Urinary bladder (tissue), 3 donors: ENCODE measurements at regions not wholly inside any gene's neighbourhood (a gene's known extent, or its start where the extent isn't known, plus 50 kb on each side); places are given as distances from the start of the nearest gene placed in this dataset.

Source experiments
- DNase-seq: peaks from one replicate; pipeline ENCODE4 v3.0.0-alpha.2; 2015; ENCODE audit errors: extremely low spot score
- H3K27ac ChIP-seq: one replicate; pipeline ENCODE4 v1.5.1; 2013; ENCODE audit warnings: low read depth, mild to moderate bottlenecking, moderate library complexity
- H3K36me3 ChIP-seq: one replicate; pipeline ENCODE4 v1.6.1; 2013; ENCODE audit warnings: mild to moderate bottlenecking, moderate library complexity; ENCODE audit not compliant: insufficient read depth
- H3K4me1 ChIP-seq: one replicate; pipeline ENCODE4 v1.6.1; 2013; ENCODE audit warnings: mild to moderate bottlenecking, moderate library complexity; ENCODE audit not compliant: insufficient read depth
- H3K4me3 ChIP-seq: one replicate; pipeline ENCODE4 v1.5.1; 2013; ENCODE audit warnings: low read depth, low read length
- WGBS: extraction: QIAGEN DNeasy Blood & Tissue Kit; methylation state at CpG from one replicate; pipeline ENCODE4 v1.1.7; 2013; 5-methylcytosine and 5-hydroxymethylcytosine counted together
- donor health status: healthy with polysubstance abuse.
- donor health status: healthy.

DNA sequence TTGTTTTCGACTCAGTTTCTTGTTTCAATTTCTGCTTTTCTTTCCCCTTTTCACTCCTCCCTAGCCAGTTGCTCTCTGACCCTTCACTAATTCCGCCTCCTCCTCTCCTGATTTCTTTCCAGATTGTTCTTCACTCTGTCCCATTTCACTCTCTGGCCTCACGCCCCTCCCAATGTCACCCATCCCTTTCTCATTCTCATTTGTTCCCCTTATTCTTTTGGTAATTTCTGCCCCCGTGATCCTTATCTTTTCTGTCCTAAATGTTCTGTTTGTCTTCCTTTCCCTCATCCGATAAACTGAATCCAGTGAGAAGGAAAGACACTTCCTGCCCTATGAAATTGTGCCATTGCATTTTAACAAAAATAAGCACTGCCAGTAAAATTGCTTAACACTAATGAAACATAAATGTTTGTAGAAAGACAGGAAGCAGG lies 94.5 kb upstream of the RASGEF1B start:
- no peak for DNase-seq

DNA sequence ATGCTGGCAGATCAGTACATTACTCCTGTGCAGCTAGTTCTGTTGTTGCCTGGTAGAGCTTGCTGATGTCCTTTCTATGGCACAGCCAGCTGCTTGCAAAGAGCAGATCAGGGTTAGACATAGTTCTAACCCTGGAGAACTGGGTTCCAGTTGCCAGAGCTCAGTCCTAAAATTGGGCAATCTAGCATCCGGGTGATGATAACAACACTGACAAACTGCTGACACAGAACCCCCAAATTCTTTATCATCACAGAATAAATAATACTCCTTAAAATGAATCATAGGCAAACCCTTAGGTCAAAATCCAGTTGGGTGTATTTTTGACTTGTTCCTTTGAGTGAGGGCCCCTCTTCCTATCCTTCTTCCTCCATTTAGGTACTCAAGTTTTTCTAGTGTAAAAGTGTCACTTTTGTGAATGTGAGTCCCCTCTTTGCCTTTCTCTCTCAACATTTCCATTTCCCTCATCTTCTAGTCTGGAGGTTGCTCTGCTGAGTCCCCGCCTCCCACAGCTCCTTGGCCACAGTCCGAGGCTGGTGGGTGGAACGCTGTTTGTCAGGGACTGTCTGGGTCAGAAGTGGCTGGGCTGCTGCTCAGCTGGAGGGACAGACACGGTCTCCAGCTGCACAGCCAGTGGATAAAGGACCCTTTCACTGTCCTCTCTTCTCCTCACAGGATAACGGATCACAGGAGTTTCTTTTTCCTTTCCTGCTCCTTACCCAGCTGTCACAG lies 93.6 kb upstream of the RASGEF1B start:
- 13% methylated on average over 6 of the region's 6 CpGs for WGBS
- H3K4me3 ChIP-seq, result no peak overlapping the region

More for the DNA sequence above, 94.5 kb upstream of the RASGEF1B start:
- no peak overlapping the region for H3K27ac ChIP-seq
- 36% methylated on average over 5 of the region's 5 CpGs for WGBS
- H3K4me1 ChIP-seq, result no peaks in the 10 kb centered on the region
- H3K36me3 ChIP-seq, result no peaks in the 10 kb centered on the region
- H3K4me3 ChIP-seq, result no peak overlapping the region

DNA sequence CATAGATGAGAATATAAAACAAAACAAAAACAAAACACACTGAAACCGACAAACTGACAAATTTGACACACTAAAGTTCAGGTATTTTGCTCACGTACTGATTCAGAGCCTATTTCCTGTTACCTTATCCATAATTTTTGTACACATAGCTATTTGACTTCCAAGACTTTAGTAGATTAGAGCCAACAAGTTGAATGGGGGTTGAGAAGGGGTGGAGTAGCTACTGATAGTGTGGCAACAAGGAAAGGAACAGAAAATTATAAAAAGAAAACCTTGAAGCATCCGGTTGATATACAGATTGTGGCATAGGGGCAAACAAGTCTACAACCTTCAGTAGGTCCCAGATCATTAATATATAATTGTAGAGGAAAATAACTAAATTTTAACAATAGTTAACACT lies 92.3 kb upstream of the RASGEF1B start:
- DNase-seq, result no peak
- Histone ChIP-seq H3K4me1 (no peaks in the 10 kb centered on the region), H3K36me3 (no peaks in the 10 kb centered on the region), H3K27ac (no peak overlapping the region), H3K4me3 (no peak overlapping the region)
- 93% methylated on average over 3 of the region's 3 CpGs for WGBS

More for the DNA sequence above, 93.6 kb upstream of the RASGEF1B start:
- DNase-seq, result peak; percentile 35
- no peaks in the 10 kb centered on the region for H3K4me1 ChIP-seq
- H3K36me3 ChIP-seq, result no peaks in the 10 kb centered on the region
- no peak overlapping the region for H3K27ac ChIP-seq

DNA sequence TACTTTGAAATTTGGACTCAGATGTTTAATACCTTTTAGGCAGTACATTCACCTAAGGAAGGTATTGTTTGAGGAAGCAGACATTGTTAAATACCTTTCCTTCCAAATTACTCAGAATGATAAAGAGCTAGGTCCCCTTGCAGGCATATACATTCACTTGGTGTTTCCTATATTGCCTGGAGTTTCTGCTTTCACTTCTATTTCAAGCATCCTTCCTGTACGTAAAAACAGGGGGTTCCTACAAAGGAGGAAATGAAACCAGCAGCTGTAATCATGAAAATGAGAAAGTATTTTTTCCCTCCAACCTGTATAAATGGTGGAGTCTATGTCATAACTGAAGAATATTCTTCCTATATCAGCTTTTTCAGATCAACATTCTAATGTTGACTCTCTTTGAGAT lies 90.4 kb upstream of the RASGEF1B start:
- no peak overlapping the region for H3K27ac ChIP-seq
- DNase-seq, result no peak
- WGBS, result 80% methylated on average over 1 of the region's 1 CpG
- no peaks in the 10 kb centered on the region for H3K36me3 ChIP-seq
- H3K4me3 ChIP-seq, result no peak overlapping the region
- H3K4me1 ChIP-seq, result no peaks in the 10 kb centered on the region

DNA sequence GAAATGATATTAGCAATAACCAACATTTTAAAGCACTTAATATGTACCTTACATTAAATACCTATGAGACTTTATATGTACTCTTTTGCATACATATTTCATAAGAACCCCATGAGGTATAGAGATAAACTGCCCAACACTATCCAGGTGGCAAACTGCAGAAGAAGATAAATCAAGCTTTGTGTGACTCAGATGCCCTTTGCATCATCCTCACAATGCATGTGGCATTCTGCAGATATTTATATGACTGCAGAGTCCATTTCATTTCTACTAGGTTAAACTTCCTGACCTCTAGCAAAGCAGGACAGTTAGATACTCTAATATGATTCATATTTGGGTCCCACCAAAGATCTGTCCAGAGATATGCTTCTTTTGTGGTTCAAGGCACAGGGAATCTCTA lies 85.6 kb upstream of the RASGEF1B start:
- H3K27ac ChIP-seq, result no peak overlapping the region
- H3K4me3 ChIP-seq, result no peak overlapping the region
- H3K4me1 ChIP-seq, result no peaks in the 10 kb centered on the region
- DNase-seq, result no peak
- H3K36me3 ChIP-seq, result no peaks in the 10 kb centered on the region

DNA sequence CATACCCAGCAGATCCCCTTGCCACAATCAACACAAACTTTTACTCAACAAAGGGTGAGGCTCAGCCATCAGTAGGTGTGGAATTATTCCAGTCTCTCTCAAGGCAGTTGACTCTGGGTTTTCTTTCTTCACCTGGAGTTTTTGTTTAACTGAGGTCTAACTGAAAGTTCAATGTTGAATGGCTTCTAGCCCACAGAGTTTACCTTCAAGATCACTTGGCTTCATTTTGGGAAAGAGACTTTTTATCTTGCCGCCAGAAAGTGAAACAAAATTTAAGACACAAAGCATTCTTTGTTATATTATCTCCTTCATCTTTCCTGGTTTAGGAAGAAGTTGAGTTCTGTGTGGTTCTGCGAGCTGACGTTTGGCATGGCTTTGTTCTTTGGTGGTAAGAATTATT lies 83.8 kb upstream of the RASGEF1B start:
- H3K4me3 ChIP-seq, result no peak overlapping the region
- no peak for DNase-seq
- no peaks in the 10 kb centered on the region for H3K4me1 ChIP-seq
- 46% methylated on average over 3 of the region's 3 CpGs for WGBS
- H3K27ac ChIP-seq, result no peak overlapping the region
- H3K36me3 ChIP-seq, result no peaks in the 10 kb centered on the region

DNA sequence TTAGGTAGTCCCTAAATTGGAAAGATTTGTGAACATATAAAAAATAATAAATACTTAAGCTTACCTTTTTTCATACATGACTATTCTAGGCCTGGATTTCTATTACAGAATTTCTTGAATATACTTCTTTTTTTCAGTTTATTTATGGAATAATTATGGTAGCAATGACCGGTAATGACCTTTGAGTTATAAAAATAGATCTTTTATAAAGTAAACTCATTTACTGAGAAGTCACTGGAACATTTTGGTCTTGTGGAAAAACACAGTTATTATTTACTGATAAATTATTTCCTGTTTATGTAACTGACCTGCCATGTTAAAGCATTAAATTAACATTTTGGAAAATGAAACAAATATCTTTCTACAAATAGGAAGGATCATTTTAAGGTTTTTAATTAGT lies 80.4 kb upstream of the RASGEF1B start:
- H3K27ac ChIP-seq, result no peak overlapping the region
- H3K4me3 ChIP-seq, result no peak overlapping the region
- no peaks in the 10 kb centered on the region for H3K36me3 ChIP-seq
- no peak for DNase-seq
- WGBS, result 68% methylated on average over 1 of the region's 1 CpG
- no peaks in the 10 kb centered on the region for H3K4me1 ChIP-seq

DNA sequence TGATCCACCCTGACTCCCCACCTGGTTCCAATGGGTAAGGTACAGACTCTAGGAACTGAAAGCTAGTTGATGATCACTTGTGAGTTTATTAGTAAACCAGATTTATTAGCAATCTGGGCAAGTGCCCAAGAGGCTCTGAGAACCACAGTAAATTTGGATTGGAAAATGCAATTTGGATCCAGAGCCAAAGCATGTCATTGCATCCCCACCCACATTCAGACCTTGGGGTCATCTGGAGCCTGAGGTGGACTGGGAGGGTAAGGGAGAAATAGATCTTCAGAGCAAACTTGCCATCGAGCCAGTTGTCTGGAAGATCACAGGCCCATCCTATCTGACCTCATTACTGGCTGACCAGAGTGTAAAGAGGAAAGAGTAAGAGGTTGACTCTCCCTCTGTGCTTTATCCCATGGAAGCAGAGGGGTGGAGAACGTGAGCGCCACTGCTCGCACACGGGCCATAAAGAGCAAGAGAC lies 78.7 kb upstream of the RASGEF1B start:
- WGBS, result 65% methylated on average over 5 of the region's 5 CpGs
- Histone ChIP-seq H3K36me3 (no peaks in the 10 kb centered on the region), H3K27ac (no peak overlapping the region), H3K4me1 (no peaks in the 10 kb centered on the region), H3K4me3 (no peak overlapping the region)
- DNase-seq, result no peak

DNA sequence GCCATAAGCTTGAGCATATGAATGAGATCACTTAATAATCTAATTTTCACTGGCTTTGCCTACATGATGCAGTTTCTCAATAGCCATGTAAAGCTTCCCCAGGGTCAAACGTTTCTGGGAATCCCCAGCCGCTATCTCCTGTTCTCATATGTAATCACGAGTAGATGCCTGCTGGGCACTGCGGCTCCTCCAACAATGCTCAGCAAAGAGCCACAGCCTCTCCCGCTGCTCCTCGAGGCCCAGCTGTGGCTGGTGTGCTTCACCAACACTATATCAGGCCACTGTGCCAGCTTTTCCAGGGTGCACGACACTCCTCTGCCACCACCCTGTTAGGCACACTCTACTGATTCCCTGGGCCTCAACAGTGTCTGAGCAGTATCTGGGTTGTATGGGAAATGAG lies 78.3 kb upstream of the RASGEF1B start:
- Histone ChIP-seq H3K27ac (no peak overlapping the region), H3K36me3 (no peaks in the 10 kb centered on the region), H3K4me3 (no peak overlapping the region), H3K4me1 (no peaks in the 10 kb centered on the region)
- 75% methylated on average over 7 of the region's 7 CpGs for WGBS
- DNase-seq, result no peak

DNA sequence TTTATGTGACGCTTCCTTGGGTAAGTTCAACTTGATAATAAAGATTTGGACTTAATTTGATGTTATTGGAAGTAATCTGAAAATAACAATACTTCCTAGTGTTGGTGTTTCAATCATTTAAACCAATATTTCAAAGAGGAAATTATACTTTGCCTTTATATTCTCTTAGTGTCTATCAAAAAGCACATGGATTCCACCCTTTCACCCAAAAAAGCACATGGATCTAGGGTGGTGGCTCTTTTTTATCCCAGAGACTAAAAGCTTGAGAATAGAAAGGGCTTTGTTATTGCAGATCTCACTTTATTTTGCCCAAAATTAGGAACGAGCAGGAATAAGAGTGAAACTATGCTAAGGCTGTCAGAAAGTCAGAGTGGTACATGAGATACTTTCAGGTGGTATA lies 75.1 kb upstream of the RASGEF1B start:
- Histone ChIP-seq H3K4me1 (no peaks in the 10 kb centered on the region), H3K27ac (no peak overlapping the region), H3K4me3 (no peak overlapping the region), H3K36me3 (no peaks in the 10 kb centered on the region)
- 76% methylated on average over 2 of the region's 2 CpGs for whole genome bisulfite sequencing
- no peak for DNase-seq

DNA sequence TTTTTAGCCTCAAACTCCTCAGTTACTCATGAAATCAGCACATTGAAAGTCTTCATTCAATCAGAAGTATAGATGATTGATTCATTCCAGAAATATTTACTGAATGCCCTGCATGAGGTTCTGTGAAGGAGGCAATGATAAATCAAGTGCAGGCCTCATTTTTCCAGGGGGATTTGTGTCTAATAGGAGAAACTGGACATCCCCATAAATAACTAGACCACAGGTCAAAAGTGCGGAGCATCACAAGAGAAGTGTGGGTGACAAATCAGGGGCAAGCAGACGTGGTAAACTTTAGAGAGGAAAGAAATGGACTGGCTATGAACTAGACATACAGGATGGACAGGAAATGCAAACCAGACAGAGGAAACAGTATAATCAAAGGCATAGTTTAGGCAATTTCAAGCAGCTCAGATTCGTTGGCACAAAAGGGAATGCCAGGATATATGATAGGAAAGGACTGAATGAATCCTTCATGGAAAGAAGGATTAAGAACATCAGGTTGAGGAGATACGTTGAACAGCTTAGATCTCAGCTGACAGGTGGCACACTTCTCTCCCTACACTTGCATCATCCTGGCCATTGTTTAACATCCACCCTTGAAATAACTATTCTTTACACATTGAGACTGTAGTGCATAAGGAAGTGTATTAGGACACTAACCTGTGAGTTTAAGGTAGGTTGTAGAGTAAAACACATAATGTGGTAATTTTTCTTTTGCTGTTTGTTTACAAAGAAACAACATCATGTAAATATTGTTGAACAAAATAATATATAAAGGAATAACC lies 69.6 kb upstream of the RASGEF1B start:
- Histone ChIP-seq H3K36me3 (no peaks in the 10 kb centered on the region), H3K4me1 (no peaks in the 10 kb centered on the region), H3K27ac (peak overlapping the region; percentile 29), H3K4me3 (no peak overlapping the region)
- no peak for DNase-seq
- 47% methylated on average over 4 of the region's 4 CpGs for WGBS

DNA sequence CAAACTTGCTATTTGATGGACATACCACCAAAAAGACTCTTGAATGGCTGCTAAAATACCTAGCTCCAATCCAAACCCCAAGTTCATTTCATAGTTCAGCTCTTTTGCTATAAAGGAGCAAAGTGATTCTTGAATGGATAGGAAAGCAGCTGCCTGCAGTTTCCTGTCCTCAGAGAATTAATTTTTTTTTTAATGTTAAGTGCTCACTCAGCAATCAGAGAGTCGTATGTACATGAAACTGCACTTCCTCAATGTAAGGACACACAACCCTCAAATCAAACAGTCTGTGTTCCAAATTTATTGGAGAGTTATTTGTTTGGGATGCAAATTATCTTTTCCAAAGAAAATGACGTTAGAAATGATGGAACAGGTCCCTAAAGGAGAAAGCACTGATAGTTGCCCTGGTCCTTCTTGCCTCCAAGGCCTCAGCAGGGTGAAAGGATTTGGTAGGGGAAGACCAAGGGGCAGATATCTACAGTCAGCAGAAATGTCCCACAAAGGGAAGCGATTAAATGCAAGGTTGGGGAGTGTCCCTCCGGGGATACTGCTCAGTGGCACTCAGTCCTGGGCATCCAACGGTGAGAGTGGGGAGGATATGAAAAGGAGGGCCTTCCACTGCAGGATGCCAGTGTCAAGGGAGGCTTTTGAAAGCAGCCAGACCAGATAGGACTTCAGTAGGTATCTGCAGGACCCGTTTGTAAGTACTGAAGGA lies 67.2 kb upstream of the RASGEF1B start:
- DNase-seq, result no peak
- no peak overlapping the region for H3K27ac ChIP-seq
- WGBS, result 68% methylated on average over 6 of the region's 6 CpGs

DNA sequence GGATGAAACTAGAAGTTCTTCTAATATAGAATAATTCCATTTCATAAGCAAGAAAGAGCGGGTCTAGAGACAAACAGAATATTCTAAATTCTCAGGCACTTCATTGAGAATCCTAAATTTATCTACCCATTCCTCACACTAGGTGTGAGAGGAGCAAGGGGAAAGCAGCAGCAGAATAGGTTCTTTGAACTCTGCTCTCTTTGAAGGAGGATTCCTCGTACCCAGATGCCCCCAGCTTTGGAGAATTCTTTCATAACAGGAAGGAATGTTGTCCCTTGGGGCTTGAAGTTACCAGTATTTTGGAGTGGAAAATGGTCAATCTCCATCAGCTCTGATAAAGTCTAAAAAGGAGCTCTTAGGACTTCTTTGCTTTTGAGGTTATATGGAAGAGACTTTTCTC lies 59.7 kb upstream of the RASGEF1B start:
- Histone ChIP-seq H3K36me3 (no peaks in the 10 kb centered on the region), H3K4me3 (no peak overlapping the region), H3K4me1 (peaks cover 1% of the 10 kb centered on the region), H3K27ac (no peak overlapping the region)
- DNase-seq, result no peak
- WGBS, result 62% methylated on average over 2 of the region's 2 CpGs

More for the DNA sequence above, 67.2 kb upstream of the RASGEF1B start:
- Histone ChIP-seq H3K36me3 (no peaks in the 10 kb centered on the region), H3K4me1 (no peaks in the 10 kb centered on the region), H3K4me3 (no peak overlapping the region)

DNA sequence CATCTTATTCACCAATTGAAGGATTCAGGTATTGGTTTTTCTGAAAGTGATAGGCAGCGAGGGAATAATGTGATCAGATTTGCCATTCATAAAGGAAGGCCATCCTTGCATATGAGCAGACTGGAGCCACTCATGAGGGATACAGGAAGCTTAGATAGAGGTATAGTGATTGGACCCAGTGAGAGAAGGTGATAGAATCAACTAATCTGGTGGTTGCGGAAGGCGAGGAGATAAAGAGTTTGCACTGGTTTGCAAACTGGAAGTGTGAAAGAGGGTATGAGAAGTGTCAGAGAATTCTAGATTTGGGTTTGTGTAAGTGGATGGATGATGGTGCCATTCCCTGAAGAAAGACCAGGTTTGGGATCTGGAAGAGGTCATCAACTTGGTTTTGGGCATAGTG lies 57.3 kb upstream of the RASGEF1B start:
- no peak overlapping the region for H3K4me3 ChIP-seq
- H3K27ac ChIP-seq, result no peak overlapping the region
- DNase-seq, result no peak
- H3K4me1 ChIP-seq, result peaks cover 1% of the 10 kb centered on the region
- H3K36me3 ChIP-seq, result no peaks in the 10 kb centered on the region
- 79% methylated on average over 3 of the region's 3 CpGs for WGBS
